GM18867 (cell line): ENCODE measurements at regions not wholly inside any gene's neighbourhood (a gene's known extent, or its start where the extent isn't known, plus 50 kb on each side); places are given as distances from the start of the nearest gene placed in this dataset.

Source experiments
- ATAC-seq: cut with Tn5 transposase; IDR thresholded peaks from one replicate; pipeline ENCODE4 v1.9.1; 2021; ENCODE audit warnings: mild to moderate bottlenecking, moderate library complexity; ENCODE audit not compliant: unreplicated experiment

GRCh38 chr11:122248131-122248530 is 132.1 kb upstream of the BLID start:
- ATAC-seq: no peak

- no peak for ATAC-seq
These were observed 130.9 kb upstream of the BLID start for GRCh38 chr11:122246874-122247273.

- ATAC-seq: no peak
These were observed 126.7 kb upstream of the BLID start for GRCh38 chr11:122242731-122243130.

- no peak for ATAC-seq
These were observed 125.6 kb upstream of the BLID start for GRCh38 chr11:122241566-122241965.

GRCh38 chr11:122240638-122241037 is 124.6 kb upstream of the BLID start:
- no peak for ATAC-seq

- ATAC-seq: no peak
These were observed 119.6 kb upstream of the BLID start for GRCh38 chr11:122235615-122236014.

GRCh38 chr11:122234780-122235179 is 118.8 kb upstream of the BLID start:
- ATAC-seq: no peak

- peak; percentile 46 for ATAC-seq
These were observed 118.2 kb upstream of the BLID start for GRCh38 chr11:122234257-122234656.

- no peak for ATAC-seq
These were observed 117.0 kb upstream of the BLID start for GRCh38 chr11:122232985-122233384.

GRCh38 chr11:122230385-122230755 is 114.4 kb upstream of the BLID start:
- no peak for ATAC-seq

GRCh38 chr11:122229481-122230384 is 113.7 kb upstream of the BLID start:
- ATAC-seq: no peak

GRCh38 chr11:122229078-122229477 is 113.1 kb upstream of the BLID start:
- ATAC-seq: no peak

GRCh38 chr11:122226810-122227379 is 110.9 kb upstream of the BLID start:
- ATAC-seq: no peak

- no peak for ATAC-seq
These were observed 108.9 kb upstream of the BLID start for GRCh38 chr11:122224867-122225266.

GRCh38 chr11:122220321-122220720 is 104.3 kb upstream of the BLID start:
- no peak for ATAC-seq

GRCh38 chr11:122219791-122220190 is 103.8 kb upstream of the BLID start:
- ATAC-seq: no peak

GRCh38 chr11:122215244-122215992 is 99.4 kb upstream of the BLID start:
- peak; percentile 98 for ATAC-seq

GRCh38 chr11:122214567-122214966 is 98.6 kb upstream of the BLID start:
- ATAC-seq: no peak

GRCh38 chr11:122214080-122214479 is 98.1 kb upstream of the BLID start:
- ATAC-seq: no peak

- no peak for ATAC-seq
These were observed 97.2 kb upstream of the BLID start for GRCh38 chr11:122213171-122213570.

GRCh38 chr11:122210367-122210997 is 94.5 kb upstream of the BLID start:
- no peak for ATAC-seq
